ENCODE measurements at regions not wholly inside any gene's neighbourhood (a gene's known extent, or its start where the extent isn't known, plus 50 kb on each side); places are given as distances from the start of the nearest gene placed in this dataset.
"Not testable (repeated sequence)": the region's sequence is repeated elsewhere in the genome, so short reads cannot be mapped to it uniquely, and the experiment has no call there.

DNA sequence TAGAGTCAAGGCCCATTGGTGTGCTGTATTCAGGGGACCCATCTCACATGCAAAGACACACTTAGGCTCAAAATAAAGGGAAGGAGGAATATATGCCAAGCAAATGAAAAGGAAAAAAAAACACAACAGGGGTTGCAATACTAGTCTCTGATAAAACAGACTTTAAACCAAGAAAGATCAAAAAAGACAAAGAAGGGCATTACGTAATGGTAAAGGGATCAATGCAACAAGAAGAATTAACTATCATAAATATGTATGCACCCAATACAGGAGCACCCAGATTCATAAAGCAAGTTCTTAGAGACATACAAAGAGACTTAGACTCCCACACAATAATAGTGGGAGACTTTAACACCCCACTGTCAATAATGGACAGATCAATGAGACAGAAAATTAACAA, 113.4 kb upstream of the OR13H1 start:
- TF ChIP-seq ARNTL (CRISPR knock-in tag; IDR thresholded peaks at IDR 0.05; ENCODE audit: borderline replicate concordance, low read depth); ZFP3 (CRISPR knock-in tag; IDR thresholded peaks at IDR 0.05); ISL1 (CRISPR knock-in tag; IDR thresholded peaks at IDR 0.05); OSR1 (CRISPR knock-in tag; IDR thresholded peaks at IDR 0.05); TCF4 (CRISPR knock-in tag; IDR thresholded peaks at IDR 0.05; ENCODE audit: borderline replicate concordance); ZNF70 (CRISPR knock-in tag; IDR thresholded peaks at IDR 0.05); ZFP30 (CRISPR knock-in tag; IDR thresholded peaks at IDR 0.05); ZNF8 (CRISPR knock-in tag; IDR thresholded peaks at IDR 0.05): not testable (repeated sequence)
- TF ChIP-seq, protein P1, sequence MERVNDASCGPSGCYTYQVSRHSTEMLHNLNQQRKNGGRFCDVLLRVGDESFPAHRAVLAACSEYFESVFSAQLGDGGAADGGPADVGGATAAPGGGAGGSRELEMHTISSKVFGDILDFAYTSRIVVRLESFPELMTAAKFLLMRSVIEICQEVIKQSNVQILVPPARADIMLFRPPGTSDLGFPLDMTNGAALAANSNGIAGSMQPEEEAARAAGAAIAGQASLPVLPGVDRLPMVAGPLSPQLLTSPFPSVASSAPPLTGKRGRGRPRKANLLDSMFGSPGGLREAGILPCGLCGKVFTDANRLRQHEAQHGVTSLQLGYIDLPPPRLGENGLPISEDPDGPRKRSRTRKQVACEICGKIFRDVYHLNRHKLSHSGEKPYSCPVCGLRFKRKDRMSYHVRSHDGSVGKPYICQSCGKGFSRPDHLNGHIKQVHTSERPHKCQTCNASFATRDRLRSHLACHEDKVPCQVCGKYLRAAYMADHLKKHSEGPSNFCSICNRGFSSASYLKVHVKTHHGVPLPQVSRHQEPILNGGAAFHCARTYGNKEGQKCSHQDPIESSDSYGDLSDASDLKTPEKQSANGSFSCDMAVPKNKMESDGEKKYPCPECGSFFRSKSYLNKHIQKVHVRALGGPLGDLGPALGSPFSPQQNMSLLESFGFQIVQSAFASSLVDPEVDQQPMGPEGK (CRISPR knock-in tag; IDR thresholded peaks at IDR 0.05; ENCODE audit: borderline replicate concordance) = not testable (repeated sequence)
- TF ChIP-seq, protein P2, sequence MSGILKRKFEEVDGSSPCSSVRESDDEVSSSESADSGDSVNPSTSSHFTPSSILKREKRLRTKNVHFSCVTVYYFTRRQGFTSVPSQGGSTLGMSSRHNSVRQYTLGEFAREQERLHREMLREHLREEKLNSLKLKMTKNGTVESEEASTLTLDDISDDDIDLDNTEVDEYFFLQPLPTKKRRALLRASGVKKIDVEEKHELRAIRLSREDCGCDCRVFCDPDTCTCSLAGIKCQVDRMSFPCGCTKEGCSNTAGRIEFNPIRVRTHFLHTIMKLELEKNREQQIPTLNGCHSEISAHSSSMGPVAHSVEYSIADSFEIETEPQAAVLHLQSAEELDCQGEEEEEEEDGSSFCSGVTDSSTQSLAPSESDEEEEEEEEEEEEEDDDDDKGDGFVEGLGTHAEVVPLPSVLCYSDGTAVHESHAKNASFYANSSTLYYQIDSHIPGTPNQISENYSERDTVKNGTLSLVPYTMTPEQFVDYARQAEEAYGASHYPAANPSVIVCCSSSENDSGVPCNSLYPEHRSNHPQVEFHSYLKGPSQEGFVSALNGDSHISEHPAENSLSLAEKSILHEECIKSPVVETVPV (CRISPR knock-in tag; IDR thresholded peaks at IDR 0.05) = not testable (repeated sequence)

Measured in SK-N-SH treated with all-trans-retinoic acid at 6 μM for 48 hours (cell line).